Ecto neural progenitor cell (in vitro differentiated cells): ENCODE measurements at regions not wholly inside any gene's neighbourhood (a gene's known extent, or its start where the extent isn't known, plus 50 kb on each side); places are given as distances from the start of the nearest gene placed in this dataset.
"Not testable (repeated sequence)": the region's sequence is repeated elsewhere in the genome, so short reads cannot be mapped to it uniquely, and the experiment has no call there.

Experiments
- DNase-seq: peaks from one replicate; pipeline ENCODE4 v3.0.0-alpha.2; 2018; ENCODE audit warnings: low spot score

- no peak for DNase-seq
These were observed 911.9 kb downstream of the TTLL7 start for GRCh38 chr1:83086986-83087512.

GRCh38 chr1:83086346-83086745, 912.6 kb downstream of the TTLL7 start:
- DNase-seq = no peak

- DNase-seq = no peak
These were observed 915.2 kb downstream of the TTLL7 start for GRCh38 chr1:83083589-83084224.

GRCh38 chr1:83077411-83077810, 921.5 kb downstream of the TTLL7 start:
- no peak for DNase-seq

GRCh38 chr1:83075107-83075506, 923.8 kb downstream of the TTLL7 start:
- no peak for DNase-seq

GRCh38 chr1:83067954-83068353, 931.0 kb downstream of the TTLL7 start:
- DNase-seq = no peak

GRCh38 chr1:83065952-83066727, 932.8 kb downstream of the TTLL7 start:
- DNase-seq = no peak

- DNase-seq = no peak
These were observed 934.2 kb downstream of the TTLL7 start for GRCh38 chr1:83064589-83065242.

GRCh38 chr1:83060651-83061390, 938.1 kb downstream of the TTLL7 start:
- DNase-seq = no peak

- no peak for DNase-seq
These were observed 938.7 kb downstream of the TTLL7 start for GRCh38 chr1:83060221-83060620.

- DNase-seq = no peak
These were observed 940.6 kb downstream of the TTLL7 start for GRCh38 chr1:83058327-83058726.

GRCh38 chr1:83055391-83056170, 943.4 kb downstream of the TTLL7 start:
- no peak for DNase-seq

- DNase-seq = no peak
These were observed 945.5 kb downstream of the TTLL7 start for GRCh38 chr1:83053446-83053845.

GRCh38 chr1:83052865-83053264, 946.1 kb downstream of the TTLL7 start:
- no peak for DNase-seq

- not testable (repeated sequence) for DNase-seq
These were observed 947.9 kb downstream of the TTLL7 start for GRCh38 chr1:83051053-83051452.

- no peak for DNase-seq
These were observed 955.7 kb downstream of the TTLL7 start for GRCh38 chr1:83043244-83043643.

GRCh38 chr1:83039091-83039490, 959.8 kb downstream of the TTLL7 start:
- DNase-seq = not testable (repeated sequence)

- no peak for DNase-seq
These were observed 964.1 kb downstream of the TTLL7 start for GRCh38 chr1:83034851-83035250.

GRCh38 chr1:83033682-83034081, 965.2 kb downstream of the TTLL7 start:
- no peak for DNase-seq

- DNase-seq = no peak
These were observed 969.0 kb downstream of the TTLL7 start for GRCh38 chr1:83029916-83030315.

GRCh38 chr1:83029050-83029449, 969.9 kb downstream of the TTLL7 start:
- DNase-seq = no peak
